ENCODE measurements at regions not wholly inside any gene's neighbourhood (a gene's known extent, or its start where the extent isn't known, plus 50 kb on each side); places are given as distances from the start of the nearest gene placed in this dataset.

- no peak for DNase-seq (ENCODE audit: low read depth)
Measured at GRCh38 chr2:38448692-38449410, 71.8 kb upstream of the ATL2 start.

GRCh38 chr2:38446906-38447561 is 70.0 kb upstream of the ATL2 start:
- no peak for DNase-seq (ENCODE audit: low read depth)

- no peak for DNase-seq (ENCODE audit: low read depth)
Measured at GRCh38 chr2:38446418-38446817, 69.3 kb upstream of the ATL2 start.

- no peak for DNase-seq (ENCODE audit: low read depth)
Measured at GRCh38 chr2:38444247-38444646, 67.2 kb upstream of the ATL2 start.

- DNase-seq (ENCODE audit: low read depth), result no peak
Measured at GRCh38 chr2:38442643-38443541, 65.8 kb upstream of the ATL2 start.

GRCh38 chr2:38441346-38441745 is 64.3 kb upstream of the ATL2 start:
- DNase-seq (ENCODE audit: low read depth), result no peak

GRCh38 chr2:38440655-38441054 is 63.6 kb upstream of the ATL2 start:
- no peak for DNase-seq (ENCODE audit: low read depth)

- no peak for DNase-seq (ENCODE audit: low read depth)
Measured at GRCh38 chr2:38439863-38440262, 62.8 kb upstream of the ATL2 start.

- DNase-seq (ENCODE audit: low read depth), result no peak
Measured at GRCh38 chr2:38438883-38439612, 62.0 kb upstream of the ATL2 start.

- DNase-seq (ENCODE audit: low read depth), result no peak
Measured at GRCh38 chr2:38438133-38438882, 61.2 kb upstream of the ATL2 start.

- DNase-seq (ENCODE audit: low read depth), result no peak
Measured at GRCh38 chr2:38436227-38436664, 59.2 kb upstream of the ATL2 start.

GRCh38 chr2:38435775-38436174 is 58.7 kb upstream of the ATL2 start:
- DNase-seq (ENCODE audit: low read depth), result no peak

- no peak for DNase-seq (ENCODE audit: low read depth)
Measured at GRCh38 chr2:38434595-38434994, 57.5 kb upstream of the ATL2 start.

- no peak for DNase-seq (ENCODE audit: low read depth)
Measured at GRCh38 chr2:38433607-38433975, 56.5 kb upstream of the ATL2 start.

- DNase-seq (ENCODE audit: low read depth), result no peak
Measured at GRCh38 chr2:38432820-38433606, 55.9 kb upstream of the ATL2 start.

GRCh38 chr2:38430597-38431207 is 53.6 kb upstream of the ATL2 start:
- DNase-seq (ENCODE audit: low read depth), result no peak

GRCh38 chr2:38430196-38430595 is 53.1 kb upstream of the ATL2 start:
- no peak for DNase-seq (ENCODE audit: low read depth)

GRCh38 chr2:38427936-38428335 is 50.9 kb upstream of the ATL2 start:
- DNase-seq (ENCODE audit: low read depth), result no peak

- DNase-seq (ENCODE audit: low read depth), result no peak
Measured at GRCh38 chr2:38427054-38427453, 50.0 kb upstream of the ATL2 start.
